ENCODE measurements at regions not wholly inside any gene's neighbourhood (a gene's known extent, or its start where the extent isn't known, plus 50 kb on each side); places are given as distances from the start of the nearest gene placed in this dataset.

DNA sequence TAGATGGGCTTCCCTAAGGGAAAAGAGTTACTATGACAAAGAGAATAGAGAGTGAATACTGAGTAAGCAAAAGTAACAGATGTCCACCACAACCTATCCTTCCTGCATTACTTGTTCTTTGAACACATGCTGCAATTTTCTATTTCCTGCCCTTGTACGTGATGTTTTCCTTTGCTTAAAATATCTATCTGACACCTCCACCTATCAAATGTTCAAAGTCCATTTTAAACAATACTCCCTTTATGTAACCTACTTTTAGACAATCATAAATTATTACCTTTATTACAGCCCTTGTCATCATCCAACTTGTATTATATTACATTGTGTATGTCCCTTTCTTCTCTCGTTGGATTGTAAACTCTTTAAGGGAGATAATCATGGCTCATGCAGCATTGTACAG, 147.2 kb upstream of the DYRK2 start (continued):
- TF ChIP-seq CUX1 (IDR thresholded peaks at IDR 0.05; ENCODE audit: insufficient replicate concordance, low read depth, low read length): no peak
- no peak for TF ChIP-seq RAD21 (IDR thresholded peaks at IDR 0.05; ENCODE audit: insufficient read depth, low read depth, low read length)
- TF ChIP-seq CHD2 (IDR thresholded peaks at IDR 0.05; ENCODE audit: borderline replicate concordance, low read depth, low read length): no peak
- TF ChIP-seq ZBTB4 (CRISPR knock-in tag; IDR thresholded peaks at IDR 0.05): no peak
- no peak for TF ChIP-seq SREBF1 (IDR thresholded peaks at IDR 0.05; ENCODE audit: low read length)
- TF ChIP-seq IKZF2 (IDR thresholded peaks at IDR 0.05): no peak

Measured in GM12878 (cell line).